H1 (cell line): ENCODE measurements at regions not wholly inside any gene's neighbourhood (a gene's known extent, or its start where the extent isn't known, plus 50 kb on each side); places are given as distances from the start of the nearest gene placed in this dataset.

Source experiments
- CTCF ChIA-PET: fragments of 300-600 bp; sonication (Branson Sonifier 250); formaldehyde crosslinking; loops from one replicate; lab custom pipeline; 2021; ENCODE audit not compliant: partially characterized antibody; lab: Charles Lee
- POLR2A ChIA-PET: fragments of 300-600 bp; sonication (Branson Sonifier 250); formaldehyde crosslinking; loops from one replicate; lab custom pipeline; 2021; ENCODE audit warnings: inconsistent platforms; ENCODE audit not compliant: partially characterized antibody; lab: Charles Lee
- DNase-seq, 2 experiments: peaks; one replicate each; pipeline versions ENCODE4 v3.0.0 to v3.0.0-alpha.2; 2010 to 2022; ENCODE audit warnings: low spot score in 2 of 2, low read depth in 1 of 2, mixed read lengths in 1 of 2
- FAIRE-seq: peaks from 2 replicates; lab custom pipeline; 2011; peaks lifted over from hg19 to GRCh38; lab: Jason Lieb, UNC
- H2AFZ ChIP-seq: 2 replicates; pipeline ENCODE4 v1.8.1; 2012; ENCODE audit warnings: low read length, inconsistent platforms
- H2AK5ac ChIP-seq: 2 replicates; pipeline ENCODE4 v1.6.1; 2013; ENCODE audit warnings: low read depth, low read length
- H2BK120ac ChIP-seq: replicated peaks from 2 replicates; pipeline ENCODE3; 2013; ENCODE audit warnings: low read depth, low read length, inconsistent platforms
- H2BK12ac ChIP-seq: 2 replicates; pipeline ENCODE4 v1.6.1; 2013; ENCODE audit warnings: low read depth, low read length
- H2BK15ac ChIP-seq: 2 replicates; pipeline ENCODE4 v1.6.1; 2013; ENCODE audit warnings: low read length
- H2BK20ac ChIP-seq: 2 replicates; pipeline ENCODE4 v1.6.1; 2013; ENCODE audit warnings: low read length
- H2BK5ac ChIP-seq: 2 replicates; pipeline ENCODE4 v1.6.1; 2013; ENCODE audit warnings: low read depth, low read length
- H3K14ac ChIP-seq: 2 replicates; pipeline ENCODE4 v1.6.1; 2013; ENCODE audit warnings: inconsistent platforms; ENCODE audit not compliant: insufficient read length
- H3K18ac ChIP-seq: 2 replicates; pipeline ENCODE4 v1.6.1; 2013; ENCODE audit warnings: low read length; ENCODE audit errors: extremely low read depth
- H3K23ac ChIP-seq: 2 replicates; pipeline ENCODE4 v1.6.1; 2013; ENCODE audit warnings: inconsistent platforms; ENCODE audit not compliant: insufficient read length
- H3K23me2 ChIP-seq: 2 replicates; pipeline ENCODE4 v1.6.1; 2013; ENCODE audit warnings: low read depth, low read length
- H3K27ac ChIP-seq: 2 replicates; pipeline ENCODE4 v1.6.1; 2011; ENCODE audit warnings: low read depth, low read length, inconsistent platforms
- H3K27me3 ChIP-seq, 4 experiments: replicated peaks in 1 of 4; 1 replicate in 1 of 4; 2 replicates in 3 of 4; pipeline versions ENCODE4 v1.6.1 to v1.8.1; 2011 to 2013; ENCODE audit warnings: low read length in 3 of 4, mild to moderate bottlenecking in 3 of 4, inconsistent platforms in 2 of 4, mixed read lengths in 2 of 4, moderate library complexity in 1 of 4; ENCODE audit not compliant: control insufficient read depth in 3 of 4, insufficient read depth in 3 of 4; ENCODE audit errors: extremely low read depth in 1 of 4
- H3K36me3 ChIP-seq, 4 experiments: 2 replicates each; pipeline versions ENCODE4 v1.6.1 to v1.8.1; 2011 to 2013; ENCODE audit warnings: mild to moderate bottlenecking in 4 of 4, low read length in 3 of 4, moderate library complexity in 2 of 4, control low read depth in 1 of 4, inconsistent platforms in 1 of 4; ENCODE audit not compliant: insufficient read depth in 4 of 4, control insufficient read depth in 2 of 4
- H3K4ac ChIP-seq: replicated peaks from 2 replicates; pipeline ENCODE3; 2013; ENCODE audit warnings: low read length, low read depth, mixed read lengths, inconsistent platforms; ENCODE audit not compliant: insufficient read length
- H3K4me1 ChIP-seq, 4 experiments: replicated peaks in 1 of 4; 1 replicate in 1 of 4; 2 replicates in 3 of 4; pipeline versions ENCODE4 v1.6.1 to v1.8.1; 2011 to 2013; ENCODE audit warnings: low read length in 3 of 4, inconsistent platforms in 2 of 4, mixed read lengths in 1 of 4; ENCODE audit not compliant: insufficient read depth in 4 of 4, control insufficient read depth in 3 of 4
- H3K4me2 ChIP-seq, 2 experiments: 2 replicates each; pipeline versions ENCODE4 v1.6.1 to v1.8.1; 2011 to 2013; ENCODE audit warnings: low read depth in 2 of 2, low read length in 2 of 2, control low read depth in 1 of 2, inconsistent platforms in 1 of 2, mild to moderate bottlenecking in 1 of 2; ENCODE audit not compliant: insufficient read depth in 1 of 2
- H3K4me3 ChIP-seq, 4 experiments: fragments of 200-600, 300-600 bp in 1 of 4; sonication (generic), shearing (Covaris generic), sonication (Bioruptor Twin) in 1 of 4; 2 replicates each; pipeline versions ENCODE4 v1.5.1 to v1.8.1; 2011 to 2016; ENCODE audit warnings: low read length in 4 of 4, low read depth in 3 of 4, control low read depth in 2 of 4, inconsistent platforms in 2 of 4, mild to moderate bottlenecking in 2 of 4, mixed read lengths in 1 of 4, moderate library complexity in 1 of 4; ENCODE audit not compliant: insufficient read depth in 2 of 4; ENCODE audit errors: extremely low read depth in 1 of 4
- H3K56ac ChIP-seq: replicated peaks from 2 replicates; pipeline ENCODE3; 2013; ENCODE audit warnings: low read depth, mild to moderate bottlenecking, mixed read lengths, low read length, inconsistent platforms; ENCODE audit not compliant: insufficient read length
- H3K79me1 ChIP-seq: 2 replicates; pipeline ENCODE4 v1.6.1; 2013; ENCODE audit warnings: low read depth, low read length, control low read depth
- H3K79me2 ChIP-seq, 2 experiments: 2 replicates each; pipeline versions ENCODE4 v1.6.1 to v1.8.1; 2012 to 2013; ENCODE audit warnings: low read length in 2 of 2, mild to moderate bottlenecking in 2 of 2, inconsistent platforms in 1 of 2; ENCODE audit not compliant: insufficient read depth in 2 of 2, control insufficient read depth in 1 of 2
- H3K9ac ChIP-seq, 4 experiments: replicated peaks in 1 of 4; 1 replicate in 1 of 4; 2 replicates in 3 of 4; pipeline versions ENCODE4 v1.6.1 to v1.8.1; 2011 to 2013; ENCODE audit warnings: low read depth in 3 of 4, low read length in 3 of 4, control low read depth in 2 of 4, mild to moderate bottlenecking in 2 of 4, moderate library complexity in 2 of 4, inconsistent platforms in 1 of 4; ENCODE audit errors: extremely low read depth in 1 of 4
- H3K9me3 ChIP-seq, 2 experiments: 2 replicates each; pipeline versions ENCODE4 v1.6.1 to v1.8.1; 2012 to 2013; ENCODE audit warnings: mild to moderate bottlenecking in 2 of 2, moderate library complexity in 2 of 2, control low read depth in 1 of 2, inconsistent platforms in 1 of 2, low read depth in 1 of 2, low read length in 1 of 2, mixed read lengths in 1 of 2; ENCODE audit not compliant: insufficient read depth in 2 of 2
- H4K20me1 ChIP-seq, 2 experiments: replicated peaks in 1 of 2; 2 replicates each; pipeline versions ENCODE3 to v1.8.1; 2011 to 2013; ENCODE audit warnings: inconsistent platforms in 2 of 2, low read length in 2 of 2, mild to moderate bottlenecking in 1 of 2; ENCODE audit not compliant: insufficient read depth in 2 of 2, control insufficient read depth in 1 of 2
- H4K5ac ChIP-seq: 2 replicates; pipeline ENCODE4 v1.6.1; 2013; ENCODE audit warnings: low read length, low read depth, mixed read lengths, inconsistent platforms; ENCODE audit not compliant: insufficient read length
- H4K8ac ChIP-seq: 2 replicates; pipeline ENCODE4 v1.8.0; 2013; ENCODE audit warnings: mild to moderate bottlenecking, moderate library complexity, low read length, inconsistent platforms; ENCODE audit not compliant: insufficient read depth; ENCODE audit errors: extremely low read depth
- H4K91ac ChIP-seq: replicated peaks from 2 replicates; pipeline ENCODE3; 2013; ENCODE audit warnings: low read length, mixed read lengths, inconsistent platforms; ENCODE audit not compliant: insufficient read length
- CBX5 ChIP-seq: fragments of 300-800, 300-1000 bp; sonication (generic); IDR thresholded peaks from 2 replicates; pipeline ENCODE4 v1.7.1; 2016; ENCODE audit warnings: antibody characterized with exemption, low read length, low read depth
- CHD2 ChIP-seq: IDR thresholded peaks from 2 replicates; pipeline ENCODE4 v1.6.1; 2012; ENCODE audit warnings: low read length, improper control_type of control experiment
- EP300 ChIP-seq, 2 experiments: IDR thresholded peaks; 1 replicate in 1 of 2; 2 replicates in 1 of 2; pipeline ENCODE4 v1.6.1; 2011 to 2012; ENCODE audit warnings: low read depth in 2 of 2, low read length in 2 of 2, mild to moderate bottlenecking in 2 of 2, borderline replicate concordance in 1 of 2, inconsistent platforms in 1 of 2, moderate library complexity in 1 of 2
- MAFK ChIP-seq: IDR thresholded peaks from 2 replicates; pipeline ENCODE4 v1.6.1; 2012; ENCODE audit warnings: low read depth, mild to moderate bottlenecking, improper control_type of control experiment, low read length
- SIN3A ChIP-seq, 2 experiments: IDR thresholded peaks in 1 of 2; conservative IDR thresholded peaks in 1 of 2; 2 replicates each; pipeline ENCODE4 v1.6.1; 2011 to 2012; ENCODE audit warnings: low read length in 2 of 2, improper control_type of control experiment in 1 of 2, low read depth in 1 of 2, mild to moderate bottlenecking in 1 of 2
- SP1 ChIP-seq: IDR thresholded peaks from 2 replicates; pipeline ENCODE4 v1.6.1; 2011; ENCODE audit warnings: low read depth, low read length
- TBP ChIP-seq: IDR thresholded peaks from 2 replicates; pipeline ENCODE4 v1.6.1; 2011; ENCODE audit warnings: low read depth, low read length, improper control_type of control experiment
- TEAD4 ChIP-seq: IDR thresholded peaks from 2 replicates; pipeline ENCODE4 v1.6.1; 2012; ENCODE audit warnings: low read depth, low read length, inconsistent platforms, mixed read lengths
- YY1 ChIP-seq: IDR thresholded peaks from 2 replicates; pipeline ENCODE4 v1.6.1; 2011; ENCODE audit warnings: low read depth, mild to moderate bottlenecking, low read length
- WGBS, 2 experiments: shearing (Covaris generic) in 1 of 2; methylation state at CpG; one replicate each; pipeline versions ENCODE4 v1.1.6 to v1.1.7; 2013 to 2015; ENCODE audit warnings: low lambda C conversion rate in 2 of 2, mixed read lengths in 2 of 2, inconsistent platforms in 1 of 2, low coverage in 1 of 2, missing lambda C conversion rate in 1 of 2; ENCODE audit not compliant: insufficient replicate concordance in 2 of 2, insufficient coverage in 1 of 2, insufficient read length in 1 of 2; ENCODE audit errors: extremely low coverage in 1 of 2, missing lambda C conversion rate in 1 of 2; 5-methylcytosine and 5-hydroxymethylcytosine counted together

- H3K4ac ChIP-seq = no peak overlapping the region
- H2BK120ac ChIP-seq = no peak overlapping the region
- H3K4me2 ChIP-seq = peak overlapping the region; percentile 15 to 27; a peak in 2 of 4 replicates
- no peak overlapping the region for H3K23ac ChIP-seq
- peaks cover 13 to 18% of the 10 kb centered on the region in 2 experiments for H3K9me3 ChIP-seq
- H4K8ac ChIP-seq = no peak overlapping the region
- no peaks in the 10 kb centered on the region; the same call in 1 of the 2 replicates for H3K79me1 ChIP-seq
- no peaks in the 10 kb centered on the region for H4K20me1 ChIP-seq
- H3K79me2 ChIP-seq = no peaks in the 10 kb centered on the region
- H3K18ac ChIP-seq = peak overlapping the region; percentile 10; the same call in 1 of the 2 replicates
- H3K9ac ChIP-seq = no peak overlapping the region
- DNase-seq = no peak
- H3K27ac ChIP-seq = no peak overlapping the region
- H3K4me3 ChIP-seq = peak overlapping the region in 1 of 4 experiments; percentile 18; a peak in 1 of 8 replicates
- no peaks in the 10 kb centered on the region for H3K27me3 ChIP-seq
- H4K5ac ChIP-seq = peak overlapping the region; percentile 13
- H2BK20ac ChIP-seq = 0 out of 2 replicates have a peak overlapping the region, but pooled peaks have one; percentile 41
- no peaks in the 10 kb centered on the region for H3K23me2 ChIP-seq
- no peaks in the 10 kb centered on the region for H3K36me3 ChIP-seq
- 0 out of 2 replicates have a peak overlapping the region, but pooled peaks have one; percentile 25 for H2BK15ac ChIP-seq
- no peak overlapping the region for H3K56ac ChIP-seq
- peaks cover 6 to 12% (median 7%) of the 10 kb centered on the region in 4 experiments for H3K4me1 ChIP-seq
- POLR2A ChIA-PET = interaction anchor here (0.9 kb wide), 1 partner anchor 11 kb away, joined by 3 read pairs; no protein-coding TSS in a partner anchor
- peak overlapping the region; percentile 52 for H4K91ac ChIP-seq
- no peak overlapping the region for H2AFZ ChIP-seq
- 0 out of 2 replicates have a peak overlapping the region, but pooled peaks have one; percentile 6 for H2AK5ac ChIP-seq
- H2BK12ac ChIP-seq = peak overlapping the region; percentile 71; the same call in 1 of the 2 replicates
- peak; percentile 50 for FAIRE-seq
- WGBS, 2 experiments = 41% methylated on average over 5 of the region's 5 CpGs; no CpG with 5 or more reads in 1 of the 2 experiments
- CTCF ChIA-PET = interaction anchor here (0.8 to 1.6 kb wide), 8 partner anchors 9 to 293 kb away, joined by 3 to 7 read pairs (median 3); no protein-coding TSS in a partner anchor
- peak overlapping the region; percentile 81; the same call in 1 of the 2 replicates for H2BK5ac ChIP-seq
- no peak overlapping the region for H3K14ac ChIP-seq
- TF ChIP-seq CBX5 = no peak
- TF ChIP-seq EP300 (IDR thresholded peaks at IDR 0.05; ENCODE audit: borderline replicate concordance in 1 of 2, low read depth in 2 of 2, low read length in 2 of 2) = no peak
- TF ChIP-seq CHD2 = no peak
- TF ChIP-seq SP1 = no peak
- no peak for TF ChIP-seq MAFK
- TF ChIP-seq TBP = no peak
- TF ChIP-seq YY1 = no peak
- no peak for TF ChIP-seq SIN3A (conservative IDR thresholded peaks at IDR 0.05 in 1 of 2, IDR thresholded peaks at IDR 0.05 in 1 of 2; ENCODE audit: low read depth in 1 of 2, low read length in 2 of 2)
- TF ChIP-seq TEAD4 = no peak
Observed at GRCh38 chr11:44467931-44468330, 97.5 kb upstream of the CD82 start.
